Choroid plexus epithelial cell (primary cell): ENCODE measurements at regions not wholly inside any gene's neighbourhood (a gene's known extent, or its start where the extent isn't known, plus 50 kb on each side); places are given as distances from the start of the nearest gene placed in this dataset.

Experiments used
- DNase-seq: peaks from one replicate; pipeline ENCODE4 v3.0.0-alpha.2; 2010; ENCODE audit warnings: low read depth
- H3K4me3 ChIP-seq: 2 replicates; pipeline ENCODE4 v1.5.1; 2011; ENCODE audit warnings: low read depth, mild to moderate bottlenecking, control low read depth, low read length, moderate library complexity
- TF ChIP-seq, protein P1 (sequence below): conservative IDR thresholded peaks from 2 replicates; pipeline ENCODE4 v1.5.1; 2011; ENCODE audit warnings: low read depth, mild to moderate bottlenecking, control low read depth, inconsistent platforms, low read length, moderate library complexity

DNA sequence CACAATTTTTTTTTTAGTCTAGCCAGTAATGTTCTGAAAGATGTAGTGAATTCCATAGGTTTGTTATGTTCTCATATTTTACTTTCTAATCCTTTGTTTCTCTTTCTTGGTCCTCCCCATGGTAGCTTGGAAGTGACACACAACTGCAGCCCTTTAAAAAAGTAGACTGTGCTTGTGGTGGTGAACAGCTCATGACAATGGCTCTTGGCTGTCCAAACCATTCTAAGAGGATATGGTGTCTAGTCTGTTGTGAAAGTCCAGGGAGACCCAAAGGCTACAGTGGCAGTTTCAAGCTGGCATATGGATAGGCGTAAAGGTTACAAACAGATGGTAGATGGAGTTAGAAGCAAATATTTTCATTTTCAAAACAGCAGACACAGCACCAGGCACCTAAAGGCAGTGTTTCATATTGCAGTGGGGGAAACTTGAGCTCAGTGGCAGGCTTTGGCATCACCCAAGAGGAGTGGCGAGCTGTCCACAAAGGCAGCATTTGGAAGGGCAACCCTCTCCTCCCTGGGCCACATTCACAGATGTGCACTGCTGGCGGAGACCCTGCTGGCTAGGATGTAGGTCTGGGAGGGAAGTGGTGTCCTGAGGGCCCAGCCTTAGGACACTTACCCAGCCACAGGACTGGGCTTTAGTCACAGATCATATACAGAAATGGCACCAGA is 102.1 kb downstream of the DYRK2 start:
- H3K4me3 ChIP-seq: no peak overlapping the region
- TF ChIP-seq, protein P1, sequence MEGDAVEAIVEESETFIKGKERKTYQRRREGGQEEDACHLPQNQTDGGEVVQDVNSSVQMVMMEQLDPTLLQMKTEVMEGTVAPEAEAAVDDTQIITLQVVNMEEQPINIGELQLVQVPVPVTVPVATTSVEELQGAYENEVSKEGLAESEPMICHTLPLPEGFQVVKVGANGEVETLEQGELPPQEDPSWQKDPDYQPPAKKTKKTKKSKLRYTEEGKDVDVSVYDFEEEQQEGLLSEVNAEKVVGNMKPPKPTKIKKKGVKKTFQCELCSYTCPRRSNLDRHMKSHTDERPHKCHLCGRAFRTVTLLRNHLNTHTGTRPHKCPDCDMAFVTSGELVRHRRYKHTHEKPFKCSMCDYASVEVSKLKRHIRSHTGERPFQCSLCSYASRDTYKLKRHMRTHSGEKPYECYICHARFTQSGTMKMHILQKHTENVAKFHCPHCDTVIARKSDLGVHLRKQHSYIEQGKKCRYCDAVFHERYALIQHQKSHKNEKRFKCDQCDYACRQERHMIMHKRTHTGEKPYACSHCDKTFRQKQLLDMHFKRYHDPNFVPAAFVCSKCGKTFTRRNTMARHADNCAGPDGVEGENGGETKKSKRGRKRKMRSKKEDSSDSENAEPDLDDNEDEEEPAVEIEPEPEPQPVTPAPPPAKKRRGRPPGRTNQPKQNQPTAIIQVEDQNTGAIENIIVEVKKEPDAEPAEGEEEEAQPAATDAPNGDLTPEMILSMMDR: no peak
- DNase-seq: no peak

DNA sequence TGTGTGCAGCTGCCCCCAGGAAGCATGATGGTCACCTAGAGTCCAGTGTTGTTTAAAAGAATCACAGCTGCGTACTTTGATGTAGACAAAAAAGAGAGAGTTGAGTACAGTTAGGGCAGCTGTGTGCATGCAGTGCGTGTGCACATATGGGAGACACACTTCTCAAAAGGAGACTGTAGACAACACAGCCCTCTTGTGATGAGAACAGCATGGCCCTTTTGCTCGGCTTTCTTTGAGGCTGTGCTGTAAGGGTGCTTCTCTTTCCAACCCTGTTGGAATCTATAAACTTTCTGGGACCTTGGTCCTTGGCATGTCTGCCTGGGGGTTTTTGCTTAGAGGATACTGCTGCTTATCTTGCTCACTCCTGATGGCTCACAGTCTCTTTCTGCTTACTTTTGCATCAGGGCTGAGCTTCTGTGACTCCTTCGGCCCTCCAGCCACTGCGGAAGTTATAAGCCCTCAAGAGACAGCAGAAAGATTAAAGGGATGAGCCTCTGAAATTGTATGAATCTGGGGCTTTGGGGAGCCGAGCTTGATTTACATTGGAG is 102.9 kb downstream of the DYRK2 start:
- peak; percentile 50 for DNase-seq
- TF ChIP-seq, protein P1: peak; percentile 20
- no peak overlapping the region for H3K4me3 ChIP-seq

DNA sequence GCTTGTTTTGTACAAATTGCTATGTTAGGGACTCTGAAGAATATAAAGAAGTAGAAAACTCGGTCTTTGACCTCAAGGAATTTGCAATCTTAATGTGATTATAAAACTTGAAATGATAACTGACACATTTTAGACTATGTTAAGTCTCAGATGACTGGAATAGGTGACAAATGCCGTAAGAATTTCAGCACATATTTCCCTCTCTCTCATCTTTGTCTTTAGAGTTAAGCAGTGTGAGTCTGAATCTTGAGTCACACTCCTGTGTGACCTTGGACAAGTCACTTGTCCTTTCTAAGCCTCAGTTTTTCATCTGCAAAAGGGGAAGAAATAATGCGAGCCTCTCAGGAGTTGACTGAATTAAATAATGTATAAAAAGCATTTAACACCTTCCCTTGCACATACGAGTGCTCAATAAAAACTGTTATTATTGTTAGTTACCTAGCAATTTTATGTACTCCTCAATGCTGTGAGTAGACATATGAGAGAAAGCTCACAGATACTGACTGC is 103.7 kb downstream of the DYRK2 start:
- no peak overlapping the region for H3K4me3 ChIP-seq
- no peak for DNase-seq
- TF ChIP-seq, protein P1: no peak

DNA sequence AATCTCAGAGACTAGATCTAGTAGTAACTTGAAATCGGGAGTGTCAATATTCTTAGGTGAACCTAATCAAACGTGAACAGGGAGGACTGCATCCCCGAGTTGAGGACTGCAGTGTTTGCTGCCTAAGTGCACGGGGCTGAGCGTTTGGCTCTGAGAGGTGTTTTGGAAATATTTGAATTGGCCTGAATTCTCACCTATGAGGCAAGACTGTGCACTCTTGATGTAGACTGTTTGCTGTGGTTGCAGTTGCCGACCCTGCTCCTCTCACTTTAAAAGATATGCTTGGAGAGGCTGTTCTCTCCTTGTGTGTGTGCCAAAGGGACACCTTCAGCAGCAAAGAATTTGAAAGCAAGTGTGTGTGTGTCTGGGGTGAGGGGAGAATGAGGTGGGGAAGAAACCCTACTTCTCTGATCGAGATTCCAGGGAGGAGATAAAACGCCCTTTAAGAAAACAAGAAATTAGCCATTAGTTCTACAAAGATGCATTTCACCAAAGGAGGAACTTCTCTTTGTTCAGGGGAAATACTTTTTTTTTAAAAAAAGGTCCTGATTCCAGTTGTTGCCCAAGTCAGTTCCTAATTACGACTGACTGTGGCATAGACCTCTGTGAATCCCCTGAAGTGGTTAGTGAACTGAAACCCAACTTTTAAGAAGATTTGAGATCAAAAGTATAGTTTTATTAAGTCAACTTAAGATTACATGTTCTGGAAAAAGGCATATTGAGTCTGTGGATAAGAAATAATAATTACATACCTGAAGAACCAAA is 106.6 kb downstream of the DYRK2 start:
- TF ChIP-seq, protein P1: no peak
- H3K4me3 ChIP-seq: no peak overlapping the region
- no peak for DNase-seq

DNA sequence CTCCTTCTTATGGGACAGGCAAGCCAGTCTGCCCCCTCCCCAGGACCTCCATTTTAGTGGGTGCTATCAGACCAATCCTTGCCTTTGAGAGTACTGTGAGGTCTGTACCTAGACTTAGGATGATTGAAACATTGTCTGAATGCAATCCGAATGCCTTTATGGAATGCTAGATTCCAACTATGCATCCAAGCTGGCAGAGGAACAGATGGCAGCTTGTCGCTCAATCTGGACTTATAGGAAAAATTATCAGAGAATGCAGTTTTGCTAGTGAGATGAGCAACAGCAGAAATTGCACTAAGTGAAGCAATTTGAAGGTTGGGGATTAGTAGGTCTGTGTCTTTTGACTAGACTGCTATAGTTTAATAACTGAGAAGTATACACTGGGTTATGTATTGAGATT is 109.1 kb downstream of the DYRK2 start:
- TF ChIP-seq, protein P1: no peak
- DNase-seq: no peak

DNA sequence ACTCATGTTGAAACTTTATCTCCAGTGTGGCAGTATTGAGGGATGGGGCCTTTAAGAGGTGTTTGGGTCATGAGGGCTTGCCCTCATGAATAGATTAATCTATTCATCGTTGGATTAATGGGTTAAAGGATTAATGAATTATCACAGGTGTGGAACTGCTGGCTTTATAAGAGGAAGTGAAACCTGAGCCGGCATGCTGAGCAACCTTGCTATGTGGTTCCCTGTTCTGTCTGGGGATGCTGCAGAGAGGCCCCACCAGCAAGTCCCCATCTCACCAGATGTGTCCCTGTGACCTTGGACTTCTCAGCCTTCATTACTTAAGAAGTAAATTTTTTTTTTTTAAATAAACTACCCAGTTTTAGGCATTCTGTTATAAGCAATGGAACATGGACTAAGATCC is 109.6 kb downstream of the DYRK2 start:
- no peak overlapping the region for H3K4me3 ChIP-seq
- DNase-seq: no peak
- TF ChIP-seq, protein P1: no peak

More for the DNA sequence above, 109.1 kb downstream of the DYRK2 start:
- H3K4me3 ChIP-seq: no peak overlapping the region
